H9 (cell line): ENCODE measurements at regions not wholly inside any gene's neighbourhood (a gene's known extent, or its start where the extent isn't known, plus 50 kb on each side); places are given as distances from the start of the nearest gene placed in this dataset.

Experiments used
- DNase-seq: peaks from one replicate; pipeline ENCODE4 v3.0.0-alpha.2; 2017
- H2AFZ ChIP-seq: one replicate; pipeline ENCODE4 v1.6.1; 2013; ENCODE audit warnings: mild to moderate bottlenecking, low read length, control low read depth, moderate library complexity
- H2AK5ac ChIP-seq: 2 replicates; pipeline ENCODE4 v1.6.1; 2013; ENCODE audit warnings: low read length, control low read depth, mixed read lengths; ENCODE audit not compliant: insufficient read length
- H2BK120ac ChIP-seq: one replicate; pipeline ENCODE4 v1.6.1; 2013; ENCODE audit warnings: low read depth, mild to moderate bottlenecking, low read length, control low read depth, inconsistent platforms; ENCODE audit not compliant: poor library complexity, severe bottlenecking
- H2BK12ac ChIP-seq: 2 replicates; pipeline ENCODE4 v1.6.1; 2013; ENCODE audit warnings: low read length, control low read depth, mixed read lengths, low read depth; ENCODE audit not compliant: insufficient read length
- H2BK15ac ChIP-seq: 2 replicates; pipeline ENCODE4 v1.6.1; 2013; ENCODE audit warnings: low read depth, low read length, control low read depth
- H2BK20ac ChIP-seq: one replicate; pipeline ENCODE4 v1.6.1; 2013; ENCODE audit warnings: low read depth, mild to moderate bottlenecking, low read length, control low read depth, inconsistent platforms; ENCODE audit not compliant: poor library complexity, severe bottlenecking
- H2BK5ac ChIP-seq: 2 replicates; pipeline ENCODE4 v1.6.1; 2013; ENCODE audit warnings: low read length, control low read depth, mixed read lengths; ENCODE audit not compliant: insufficient read length
- H3K14ac ChIP-seq: 2 replicates; pipeline ENCODE4 v1.6.1; 2013; ENCODE audit warnings: low read length, control low read depth; ENCODE audit not compliant: insufficient read depth
- H3K18ac ChIP-seq: 2 replicates; pipeline ENCODE4 v1.6.1; 2013; ENCODE audit warnings: low read depth, mild to moderate bottlenecking, mixed read lengths, low read length, control low read depth; ENCODE audit not compliant: insufficient read length
- H3K23ac ChIP-seq: 2 replicates; pipeline ENCODE4 v1.6.1; 2013; ENCODE audit warnings: low read length, control low read depth, mixed read lengths, low read depth; ENCODE audit not compliant: insufficient read length
- H3K23me2 ChIP-seq: 2 replicates; pipeline ENCODE4 v1.6.1; 2013; ENCODE audit warnings: low read depth, mild to moderate bottlenecking, mixed read lengths, low read length, control low read depth; ENCODE audit not compliant: insufficient read length, poor library complexity, severe bottlenecking
- H3K27ac ChIP-seq: 2 replicates; pipeline ENCODE4 v1.5.1; 2013; ENCODE audit warnings: low read length, control low read depth, mixed read lengths, low read depth; ENCODE audit not compliant: insufficient read length
- H3K27me3 ChIP-seq: 2 replicates; pipeline ENCODE4 v1.6.1; 2013; ENCODE audit warnings: low read length, control low read depth, inconsistent platforms; ENCODE audit not compliant: insufficient read depth
- H3K4ac ChIP-seq: 2 replicates; pipeline ENCODE4 v1.6.1; 2013; ENCODE audit warnings: low read depth, mild to moderate bottlenecking, control low read depth, inconsistent platforms, low read length, moderate library complexity
- H3K4me1 ChIP-seq: 2 replicates; pipeline ENCODE4 v1.6.1; 2013; ENCODE audit warnings: low read length, control low read depth, inconsistent platforms; ENCODE audit not compliant: insufficient read depth
- H3K4me2 ChIP-seq: 2 replicates; pipeline ENCODE4 v1.6.1; 2013; ENCODE audit warnings: low read length, control low read depth, mixed read lengths; ENCODE audit not compliant: insufficient read length, insufficient read depth
- H3K56ac ChIP-seq: 2 replicates; pipeline ENCODE4 v1.6.1; 2013; ENCODE audit warnings: low read depth, mild to moderate bottlenecking, mixed read lengths, low read length, control low read depth; ENCODE audit not compliant: insufficient read length
- H3K79me1 ChIP-seq: 2 replicates; pipeline ENCODE4 v1.6.1; 2013; ENCODE audit warnings: low read depth, mild to moderate bottlenecking, moderate library complexity, low read length, control low read depth, inconsistent platforms; ENCODE audit not compliant: insufficient read depth, poor library complexity, severe bottlenecking
- H3K79me2 ChIP-seq: 2 replicates; pipeline ENCODE4 v1.6.1; 2013; ENCODE audit warnings: low read length, control low read depth, inconsistent platforms; ENCODE audit not compliant: insufficient read depth
- H3K9ac ChIP-seq: 2 replicates; pipeline ENCODE4 v1.6.1; 2013; ENCODE audit warnings: low read length, control low read depth, mixed read lengths; ENCODE audit not compliant: insufficient read length; ENCODE audit errors: extremely low read depth
- H3K9me3 ChIP-seq: one replicate; pipeline ENCODE4 v1.6.1; 2013; ENCODE audit warnings: low read depth, low read length, inconsistent platforms; ENCODE audit not compliant: control insufficient read depth
- H3T11ph ChIP-seq: one replicate; pipeline ENCODE4 v1.6.1; 2013; ENCODE audit warnings: mild to moderate bottlenecking, low read length, control low read depth, inconsistent platforms
- H4K20me1 ChIP-seq: one replicate; pipeline ENCODE4 v1.6.1; 2013; ENCODE audit not compliant: control insufficient read depth, insufficient read length, insufficient read depth
- H4K5ac ChIP-seq: 2 replicates; pipeline ENCODE4 v1.6.1; 2013; ENCODE audit warnings: low read depth, mild to moderate bottlenecking, mixed read lengths, low read length, control low read depth; ENCODE audit not compliant: insufficient read length
- H4K8ac ChIP-seq: replicated peaks from 2 replicates; pipeline ENCODE4 v1.6.1; 2013; ENCODE audit warnings: low read length, control low read depth, mixed read lengths, low read depth; ENCODE audit not compliant: insufficient read length
- H4K91ac ChIP-seq: 2 replicates; pipeline ENCODE4 v1.6.1; 2013; ENCODE audit warnings: low read depth, mild to moderate bottlenecking, moderate library complexity, mixed read lengths, low read length, control low read depth; ENCODE audit not compliant: insufficient read length
- H3K27ac Mint-ChIP-seq, 3 experiments: 2 replicates in 2 of 3; 3 replicates in 1 of 3; pipeline ENCODE4 v1.8.0; 2020 to 2021; ENCODE audit warnings: mixed read lengths in 3 of 3, mild to moderate bottlenecking in 1 of 3, moderate library complexity in 1 of 3
- H3K27me3 Mint-ChIP-seq: 2 replicates; pipeline ENCODE4 v1.8.0; 2021; ENCODE audit warnings: low read depth, mild to moderate bottlenecking, moderate library complexity, mixed read lengths
- H3K36me3 Mint-ChIP-seq, 3 experiments: 2 replicates in 2 of 3; 3 replicates in 1 of 3; pipeline ENCODE4 v1.8.0; 2020 to 2021; ENCODE audit warnings: low read depth in 3 of 3, mixed read lengths in 3 of 3; ENCODE audit not compliant: insufficient read depth in 1 of 3
- H3K4me1 Mint-ChIP-seq, 2 experiments: 2 replicates each; pipeline ENCODE4 v1.8.0; 2020; ENCODE audit warnings: mixed read lengths in 2 of 2
- H3K4me3 Mint-ChIP-seq, 2 experiments: 2 replicates in 1 of 2; 3 replicates in 1 of 2; pipeline ENCODE4 v1.8.0; 2020 to 2021; ENCODE audit warnings: mild to moderate bottlenecking in 2 of 2, mixed read lengths in 2 of 2, moderate library complexity in 1 of 2
- H3K9me3 Mint-ChIP-seq, 2 experiments: 2 replicates in 1 of 2; 3 replicates in 1 of 2; pipeline ENCODE4 v1.8.0; 2020; ENCODE audit warnings: mild to moderate bottlenecking in 2 of 2, mixed read lengths in 2 of 2, moderate library complexity in 1 of 2
- CTCF ChIP-seq: fragments of 200-600 bp; sonication (generic); conservative IDR thresholded peaks from 3 replicates; pipeline ENCODE4 v1.8.0; 2021; ENCODE audit warnings: antibody characterized with exemption, mild to moderate bottlenecking
- WGBS: extraction: QIAGEN DNeasy Blood & Tissue Kit; methylation state at CpG from one replicate; pipeline ENCODE4 v1.1.7; 2013; ENCODE audit warnings: missing lambda C conversion rate, low lambda C conversion rate, mixed read lengths; ENCODE audit not compliant: insufficient read length; ENCODE audit errors: extremely low coverage; 5-methylcytosine and 5-hydroxymethylcytosine counted together

- Histone ChIP-seq H2AFZ (no peak overlapping the region), H3K27ac (no peak overlapping the region), H3K79me1 (no peaks in the 10 kb centered on the region), H3K23ac (no peak overlapping the region), H4K91ac (no peak overlapping the region), H2AK5ac (no peak overlapping the region), H3K4me2 (no peak overlapping the region), H2BK120ac (no peak overlapping the region), H3K4ac (no peak overlapping the region), H3K27me3 (no peaks in the 10 kb centered on the region), H3K23me2 (no peaks in the 10 kb centered on the region), H2BK15ac (no peak overlapping the region), H2BK12ac (no peak overlapping the region), H3K79me2 (no peaks in the 10 kb centered on the region), H3K14ac (no peak overlapping the region), H2BK20ac (no peak overlapping the region), H3K9ac (no peak overlapping the region), H2BK5ac (no peak overlapping the region), H3K18ac (no peak overlapping the region), H3K4me1 (no peaks in the 10 kb centered on the region), H3T11ph (no peak overlapping the region), H4K20me1 (no peaks in the 10 kb centered on the region), H3K9me3 (no peaks in the 10 kb centered on the region), H3K56ac (no peak overlapping the region), H4K8ac (no peak overlapping the region), H4K5ac (no peak overlapping the region)
- Mint-ChIP-seq H3K36me3 (peaks cover 0 to 4% (median 0%) of the 10 kb centered on the region in 3 experiments; a peak in 1 of 7 replicates), H3K27ac (no peak overlapping the region), H3K27me3 (no peaks in the 10 kb centered on the region), H3K4me1 (peaks cover 19 to 20% of the 10 kb centered on the region in 2 experiments), H3K4me3 (no peak overlapping the region), H3K9me3 (no peaks in the 10 kb centered on the region)
- DNase-seq = no peak
- no peak for TF ChIP-seq CTCF
- WGBS = no CpG with 5 or more reads among the region's 3 CpGs
Measured at GRCh38 chr4:181063212-181063611, 1180.0 kb upstream of the TENM3 start.
